T-helper 2 cell treated with Interferon-gamma antibody and Interleukin-4, amounts not matched to agents 5 μg/mL and 100 μg/mL, for 36 hours (primary cell): ENCODE measurements at regions not wholly inside any gene's neighbourhood (a gene's known extent, or its start where the extent isn't known, plus 50 kb on each side); places are given as distances from the start of the nearest gene placed in this dataset.

Experiments
- DNase-seq: peaks from one replicate; pipeline ENCODE4 v3.0.0; 2021; ENCODE audit warnings: low spot score
- H3K27ac Mint-ChIP-seq: one replicate; pipeline ENCODE4 v1.8.0; 2021; ENCODE audit warnings: mild to moderate bottlenecking, mixed read lengths
- H3K27me3 Mint-ChIP-seq: one replicate; pipeline ENCODE4 v1.8.0; 2021; ENCODE audit warnings: low read depth, mixed read lengths
- H3K36me3 Mint-ChIP-seq: one replicate; pipeline ENCODE4 v1.8.0; 2021; ENCODE audit warnings: low read depth, mixed read lengths
- H3K4me1 Mint-ChIP-seq: one replicate; pipeline ENCODE4 v1.8.0; 2021; ENCODE audit warnings: low read depth, mixed read lengths
- H3K4me3 Mint-ChIP-seq: one replicate; pipeline ENCODE4 v1.8.0; 2022; ENCODE audit warnings: mild to moderate bottlenecking, moderate library complexity, mixed read lengths
- H3K9me3 Mint-ChIP-seq: one replicate; pipeline ENCODE4 v1.8.0; 2021; ENCODE audit warnings: mixed read lengths

DNA sequence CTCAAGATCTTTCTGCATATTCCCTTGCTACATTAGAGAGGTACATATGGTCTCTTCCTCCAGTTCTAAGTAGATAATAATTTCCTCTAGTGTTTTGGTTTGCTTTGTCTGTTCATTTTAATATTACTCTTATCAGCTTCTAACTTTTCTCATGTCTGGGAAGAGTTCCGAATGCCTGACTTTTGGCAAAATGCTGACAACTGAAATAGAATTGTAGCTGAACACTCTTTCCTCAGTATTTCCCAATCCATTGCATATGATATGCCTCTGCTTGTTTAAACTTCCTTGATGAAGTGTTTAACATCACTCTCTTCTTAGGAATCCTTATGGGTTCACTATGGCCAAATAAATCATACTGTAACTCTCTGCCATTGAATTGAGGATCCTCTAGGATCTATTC, 1510.1 kb downstream of the MRPL39 start:
- Mint-ChIP-seq H3K9me3 (no peaks in the 10 kb centered on the region), H3K4me3 (no peak overlapping the region), H3K36me3 (no peaks in the 10 kb centered on the region), H3K27me3 (no peaks in the 10 kb centered on the region), H3K27ac (no peak overlapping the region), H3K4me1 (no peaks in the 10 kb centered on the region)
- DNase-seq = no peak

DNA sequence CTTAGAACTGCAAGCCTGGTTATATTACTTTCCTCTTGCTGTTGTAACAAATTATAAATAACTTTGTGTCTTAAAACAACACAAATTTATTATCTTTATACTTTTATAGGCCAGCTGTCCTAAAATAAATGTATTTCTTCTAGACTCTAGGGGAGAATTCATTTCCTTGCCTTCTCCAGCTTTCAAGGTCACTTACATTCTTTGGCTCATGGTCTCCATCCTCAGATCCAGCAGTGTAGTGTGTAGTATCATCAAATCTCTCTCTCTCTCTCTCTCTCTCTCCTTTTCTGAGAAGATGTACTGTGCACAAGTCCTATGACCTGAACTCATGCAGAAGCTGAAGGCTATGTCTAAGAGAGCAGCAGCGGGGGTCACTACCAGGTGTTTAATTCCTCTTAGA, 1510.6 kb downstream of the MRPL39 start:
- no peak overlapping the region for H3K27ac Mint-ChIP-seq
- no peaks in the 10 kb centered on the region for H3K27me3 Mint-ChIP-seq
- H3K9me3 Mint-ChIP-seq = peaks cover 1% of the 10 kb centered on the region
- DNase-seq = no peak
- no peaks in the 10 kb centered on the region for H3K4me1 Mint-ChIP-seq
- no peak overlapping the region for H3K4me3 Mint-ChIP-seq
- H3K36me3 Mint-ChIP-seq = no peaks in the 10 kb centered on the region

DNA sequence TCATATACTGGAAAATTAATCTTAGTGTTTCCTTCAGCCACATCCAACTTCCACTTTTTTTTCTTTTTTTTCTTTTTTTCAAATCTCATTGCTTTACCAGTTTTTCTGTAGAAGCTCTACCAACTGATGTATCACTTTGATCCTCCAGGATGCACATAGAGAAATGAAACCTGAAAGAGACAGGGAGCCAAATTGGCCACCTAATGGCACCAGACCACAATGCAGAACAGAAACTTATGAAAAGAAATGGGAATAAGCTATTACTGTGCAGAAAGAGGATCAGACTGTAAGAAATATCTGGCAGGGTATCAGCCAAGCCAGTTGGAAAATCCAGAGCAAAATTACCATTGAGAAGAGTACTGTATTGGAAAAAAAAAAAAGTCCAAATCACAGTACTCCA, 1514.2 kb downstream of the MRPL39 start:
- no peak overlapping the region for H3K27ac Mint-ChIP-seq
- no peaks in the 10 kb centered on the region for H3K36me3 Mint-ChIP-seq
- no peaks in the 10 kb centered on the region for H3K4me1 Mint-ChIP-seq
- H3K9me3 Mint-ChIP-seq = peaks cover 3% of the 10 kb centered on the region
- no peaks in the 10 kb centered on the region for H3K27me3 Mint-ChIP-seq
- H3K4me3 Mint-ChIP-seq = no peak overlapping the region
- no peak for DNase-seq

DNA sequence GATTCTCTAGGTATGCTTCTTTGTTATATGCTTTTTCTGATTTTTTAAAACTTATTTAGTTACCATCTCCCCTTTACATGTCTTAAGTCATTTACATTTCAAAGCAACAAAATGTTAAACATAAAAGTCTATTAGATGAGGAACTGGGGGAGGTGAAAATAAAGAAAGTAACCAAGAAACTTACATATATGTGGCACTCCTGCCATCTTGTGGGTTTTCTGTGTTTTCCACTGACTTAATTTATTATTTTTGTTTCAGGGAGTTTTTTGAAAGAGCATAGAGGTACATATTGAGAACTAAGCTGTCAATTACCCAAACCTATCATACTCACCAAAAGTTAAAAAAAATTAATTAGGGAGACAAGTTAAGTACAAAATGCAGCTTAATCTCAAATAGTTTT, 1531.1 kb downstream of the MRPL39 start:
- DNase-seq = no peak
- H3K9me3 Mint-ChIP-seq = peaks cover 13% of the 10 kb centered on the region
- no peaks in the 10 kb centered on the region for H3K4me1 Mint-ChIP-seq
- no peaks in the 10 kb centered on the region for H3K36me3 Mint-ChIP-seq
- H3K4me3 Mint-ChIP-seq = no peak overlapping the region
- H3K27ac Mint-ChIP-seq = no peak overlapping the region
- H3K27me3 Mint-ChIP-seq = no peaks in the 10 kb centered on the region

DNA sequence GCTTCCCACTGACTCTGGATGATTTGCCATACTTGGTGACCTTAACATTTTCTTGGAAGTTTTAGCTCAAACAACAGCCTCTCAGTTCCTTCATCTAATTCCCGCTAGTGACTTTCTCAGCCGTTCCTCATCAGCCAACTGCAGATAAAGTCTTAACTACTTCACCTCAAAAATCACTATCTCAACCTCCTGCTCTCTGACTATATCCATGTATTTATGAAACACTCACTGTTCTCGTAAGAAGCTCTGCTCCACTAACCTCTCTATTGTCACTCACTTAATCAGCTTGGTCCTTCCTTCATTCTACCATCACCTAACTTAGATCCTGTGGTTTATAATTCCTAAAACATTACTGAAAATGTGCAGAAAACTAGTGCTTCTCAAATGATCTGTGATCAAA, 1551.6 kb downstream of the MRPL39 start:
- H3K36me3 Mint-ChIP-seq = no peaks in the 10 kb centered on the region
- H3K9me3 Mint-ChIP-seq = no peaks in the 10 kb centered on the region
- DNase-seq = no peak
- no peak overlapping the region for H3K4me3 Mint-ChIP-seq
- H3K4me1 Mint-ChIP-seq = no peaks in the 10 kb centered on the region
- no peaks in the 10 kb centered on the region for H3K27me3 Mint-ChIP-seq
- no peak overlapping the region for H3K27ac Mint-ChIP-seq

DNA sequence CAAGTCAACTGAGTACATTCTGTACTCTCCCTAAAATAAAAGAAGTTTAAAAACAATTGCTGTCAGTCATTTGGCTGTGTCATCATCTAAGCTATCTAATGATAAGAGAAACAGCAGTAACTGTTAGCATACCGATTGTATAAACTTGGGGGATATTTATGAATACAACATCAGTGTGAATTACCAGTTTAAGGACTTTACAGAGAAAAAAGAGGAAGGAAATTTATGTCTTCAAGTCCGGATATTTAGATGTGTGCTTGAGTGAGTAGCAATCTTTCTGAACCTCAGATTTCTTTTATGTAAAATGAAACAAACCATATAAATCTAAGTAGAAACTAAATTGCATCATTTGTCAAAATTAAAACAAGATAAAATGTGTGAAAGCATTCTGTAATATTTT, 1557.0 kb downstream of the MRPL39 start:
- Mint-ChIP-seq H3K4me3 (no peak overlapping the region), H3K36me3 (no peaks in the 10 kb centered on the region), H3K4me1 (peaks cover 3% of the 10 kb centered on the region), H3K9me3 (no peaks in the 10 kb centered on the region), H3K27ac (no peak overlapping the region), H3K27me3 (no peaks in the 10 kb centered on the region)
- DNase-seq = no peak

DNA sequence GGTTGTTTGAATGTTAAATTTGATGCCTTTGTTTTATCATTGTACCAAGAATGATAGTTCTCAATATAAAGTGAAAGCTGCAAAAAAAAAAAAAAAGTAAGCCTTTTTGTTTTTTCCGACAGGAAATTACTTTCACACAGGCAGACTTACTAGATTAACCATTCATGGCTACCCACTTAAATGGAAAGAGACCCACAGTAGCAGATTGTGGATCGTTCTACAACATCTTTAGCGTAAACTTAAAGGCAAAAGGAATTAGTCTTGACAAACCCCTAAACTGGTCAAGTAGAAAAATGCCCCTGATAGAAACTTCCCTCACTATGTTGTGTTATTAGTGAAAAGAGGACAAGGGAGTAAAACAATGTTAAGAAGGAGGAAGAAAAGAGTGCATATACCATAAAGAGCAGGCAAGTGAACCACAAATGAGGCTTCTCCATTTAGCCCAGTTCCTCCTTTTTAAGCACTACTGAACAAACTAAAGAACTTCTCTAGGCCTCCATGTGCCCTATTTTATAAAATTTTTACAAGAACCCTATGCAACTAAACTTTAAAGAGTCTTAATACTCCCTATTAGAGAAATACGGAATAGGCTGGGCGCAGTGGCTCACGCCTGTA, 1560.3 kb downstream of the MRPL39 start:
- DNase-seq = no peak
- Mint-ChIP-seq H3K9me3 (no peaks in the 10 kb centered on the region), H3K4me3 (no peak overlapping the region), H3K27me3 (no peaks in the 10 kb centered on the region), H3K27ac (no peak overlapping the region), H3K36me3 (no peaks in the 10 kb centered on the region), H3K4me1 (peaks cover 3% of the 10 kb centered on the region)

DNA sequence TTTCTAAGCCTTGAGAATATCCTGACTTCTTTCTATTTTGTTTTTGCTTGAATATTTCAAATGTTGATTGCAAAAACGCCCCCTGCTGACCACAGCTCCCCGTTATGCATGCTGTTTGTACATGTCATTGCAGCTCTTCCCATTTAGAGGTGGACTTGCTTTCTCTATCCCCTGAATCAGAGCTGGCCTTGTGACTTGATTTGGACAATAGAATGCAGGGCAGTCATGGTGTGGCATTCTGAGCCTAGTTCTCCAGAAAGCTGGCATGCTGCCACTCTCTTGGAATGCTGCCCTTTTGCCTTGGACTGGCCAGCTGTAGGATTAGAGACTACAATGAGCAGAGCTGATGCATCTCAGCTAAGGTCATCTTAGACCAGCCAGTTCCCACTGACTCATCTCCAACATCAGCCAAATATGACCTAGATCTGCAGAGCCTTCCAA, 1561.5 kb downstream of the MRPL39 start:
- Mint-ChIP-seq H3K4me1 (peaks cover 3% of the 10 kb centered on the region), H3K27ac (no peak overlapping the region), H3K36me3 (no peaks in the 10 kb centered on the region), H3K27me3 (no peaks in the 10 kb centered on the region), H3K9me3 (no peaks in the 10 kb centered on the region), H3K4me3 (no peak overlapping the region)
- no peak for DNase-seq

DNA sequence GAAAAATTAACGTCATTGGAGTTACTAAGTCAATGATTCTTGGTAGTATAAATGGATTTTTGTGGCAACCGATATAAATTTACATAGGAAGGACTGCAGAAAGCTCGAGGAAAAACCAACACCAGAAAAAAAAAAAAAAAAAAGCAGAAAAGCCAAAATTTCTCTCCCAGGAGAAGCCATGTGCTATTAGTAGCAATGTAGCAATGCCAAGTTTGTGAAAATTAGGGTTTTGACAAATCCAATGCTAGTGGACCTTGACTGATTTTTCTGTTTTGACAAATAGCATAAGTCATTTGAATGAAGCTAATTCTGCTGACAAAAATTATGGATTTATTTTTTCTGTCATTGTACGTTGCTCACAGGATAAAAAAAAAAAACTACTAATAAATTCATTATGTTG, 1561.9 kb downstream of the MRPL39 start:
- H3K27ac Mint-ChIP-seq = no peak overlapping the region
- no peak overlapping the region for H3K4me3 Mint-ChIP-seq
- no peaks in the 10 kb centered on the region for H3K9me3 Mint-ChIP-seq
- no peaks in the 10 kb centered on the region for H3K36me3 Mint-ChIP-seq
- peaks cover 3% of the 10 kb centered on the region for H3K4me1 Mint-ChIP-seq
- no peaks in the 10 kb centered on the region for H3K27me3 Mint-ChIP-seq
- no peak for DNase-seq

DNA sequence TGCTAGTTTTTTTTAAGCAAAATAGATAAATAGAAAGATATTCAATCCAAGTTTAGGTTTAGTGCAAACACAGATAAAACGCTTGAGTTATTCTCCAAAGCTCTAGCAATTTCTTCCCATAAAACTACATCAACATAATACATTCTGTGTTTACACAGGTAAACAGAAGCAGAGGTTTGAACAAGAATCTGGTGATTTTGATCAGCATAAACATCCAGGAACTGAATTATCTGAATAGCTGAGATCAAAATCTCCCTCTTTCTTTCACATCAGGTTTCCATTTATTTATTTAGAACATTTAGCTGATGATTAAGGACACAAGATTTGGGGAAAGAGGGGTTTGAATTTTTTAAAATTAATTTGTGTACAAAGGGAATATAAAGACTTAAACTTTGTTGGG, 1564.6 kb downstream of the MRPL39 start:
- Mint-ChIP-seq H3K36me3 (no peaks in the 10 kb centered on the region), H3K27ac (no peak overlapping the region), H3K4me1 (peaks cover 3% of the 10 kb centered on the region), H3K4me3 (no peak overlapping the region), H3K27me3 (no peaks in the 10 kb centered on the region), H3K9me3 (no peaks in the 10 kb centered on the region)
- no peak for DNase-seq

DNA sequence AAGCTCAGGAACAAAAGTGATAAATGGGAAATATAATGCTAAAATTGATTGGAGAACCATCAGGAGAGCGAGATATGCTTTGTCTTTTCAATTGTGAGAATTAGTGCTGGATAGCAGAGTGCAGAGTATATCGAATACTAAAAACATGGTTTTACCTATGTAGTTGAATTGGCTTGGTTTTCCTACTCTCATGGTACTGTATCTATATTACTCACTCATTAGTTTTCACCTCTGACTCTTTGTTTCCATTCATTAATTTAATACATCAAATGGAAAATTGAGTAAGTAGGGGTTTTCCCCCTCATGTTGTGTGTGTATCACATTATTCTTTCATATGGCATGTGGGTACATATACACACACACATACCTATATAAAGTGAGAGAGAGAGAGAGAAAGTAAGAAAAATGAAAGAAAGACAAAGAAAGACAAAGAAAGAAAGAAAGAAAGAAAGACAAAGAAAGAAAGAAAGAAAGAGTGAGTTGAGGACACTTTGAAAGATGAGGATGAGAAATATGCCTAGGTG, 1574.5 kb downstream of the MRPL39 start:
- Mint-ChIP-seq H3K9me3 (no peaks in the 10 kb centered on the region), H3K27me3 (no peaks in the 10 kb centered on the region), H3K4me1 (no peaks in the 10 kb centered on the region), H3K4me3 (no peak overlapping the region), H3K27ac (no peak overlapping the region), H3K36me3 (no peaks in the 10 kb centered on the region)
- no peak for DNase-seq

DNA sequence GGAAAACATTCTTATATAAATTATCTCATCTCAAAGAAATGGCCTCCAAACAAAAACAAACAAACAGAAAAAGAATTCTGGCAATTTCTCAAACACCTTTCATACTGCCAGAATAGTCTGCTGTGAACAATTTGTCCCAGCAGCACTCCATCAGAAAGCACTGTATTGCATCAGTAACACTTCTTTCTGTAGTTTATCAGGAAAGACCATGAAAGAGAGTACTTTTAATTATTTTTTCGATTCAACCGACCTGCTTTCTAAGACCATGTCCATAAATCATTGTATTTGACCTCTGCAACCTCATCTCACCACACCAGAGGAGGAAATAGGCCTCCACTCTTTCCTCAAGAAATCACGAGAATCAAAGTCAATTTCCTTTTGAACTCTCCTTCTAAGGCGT, 1579.9 kb downstream of the MRPL39 start:
- Mint-ChIP-seq H3K27me3 (no peaks in the 10 kb centered on the region), H3K36me3 (no peaks in the 10 kb centered on the region), H3K4me3 (no peak overlapping the region), H3K27ac (no peak overlapping the region), H3K9me3 (no peaks in the 10 kb centered on the region), H3K4me1 (no peaks in the 10 kb centered on the region)
- no peak for DNase-seq

DNA sequence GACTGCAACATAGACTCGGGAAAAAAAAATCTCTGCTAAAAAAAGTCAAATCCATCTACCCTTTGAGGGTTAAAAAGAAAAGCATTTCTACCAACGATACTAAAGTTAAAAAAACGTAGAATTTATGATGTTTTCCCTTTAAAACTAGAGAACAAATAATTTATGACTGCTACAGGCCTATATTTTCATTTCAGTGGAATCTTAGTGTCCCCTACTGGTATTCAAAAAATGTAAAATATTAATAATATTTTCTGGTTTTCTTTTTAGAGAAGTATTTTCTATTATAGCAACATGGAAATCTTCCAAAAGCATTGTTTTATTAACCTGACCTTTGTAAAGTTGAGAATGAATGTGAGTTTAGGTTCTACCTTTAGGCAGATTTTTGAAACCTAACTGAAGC, 1582.2 kb downstream of the MRPL39 start:
- Mint-ChIP-seq H3K4me1 (no peaks in the 10 kb centered on the region), H3K9me3 (peaks cover 9% of the 10 kb centered on the region), H3K4me3 (no peak overlapping the region), H3K27ac (no peak overlapping the region), H3K36me3 (no peaks in the 10 kb centered on the region), H3K27me3 (no peaks in the 10 kb centered on the region)
- no peak for DNase-seq

DNA sequence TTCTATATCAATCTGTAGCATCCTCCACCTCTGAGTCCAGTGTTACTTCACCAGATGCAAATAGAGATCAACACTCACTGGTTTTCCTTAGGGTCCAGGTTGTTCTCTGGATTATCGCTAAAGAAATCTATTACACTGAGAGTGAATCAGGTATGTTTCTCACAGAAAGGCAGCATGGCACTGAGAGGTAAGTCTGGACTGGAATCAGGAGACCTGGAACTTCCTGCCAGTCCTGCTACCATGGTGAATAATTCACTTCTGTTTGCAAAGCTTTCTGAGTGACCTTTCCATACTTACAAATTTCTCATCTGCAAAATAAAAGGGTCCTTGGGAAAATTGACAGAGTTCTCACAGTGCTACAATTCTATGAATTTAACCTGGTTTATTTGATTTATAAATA, 1583.3 kb downstream of the MRPL39 start:
- H3K36me3 Mint-ChIP-seq = no peaks in the 10 kb centered on the region
- peaks cover 20% of the 10 kb centered on the region for H3K9me3 Mint-ChIP-seq
- H3K4me3 Mint-ChIP-seq = no peak overlapping the region
- DNase-seq = no peak
- H3K27ac Mint-ChIP-seq = no peak overlapping the region
- no peaks in the 10 kb centered on the region for H3K4me1 Mint-ChIP-seq
- H3K27me3 Mint-ChIP-seq = no peaks in the 10 kb centered on the region

DNA sequence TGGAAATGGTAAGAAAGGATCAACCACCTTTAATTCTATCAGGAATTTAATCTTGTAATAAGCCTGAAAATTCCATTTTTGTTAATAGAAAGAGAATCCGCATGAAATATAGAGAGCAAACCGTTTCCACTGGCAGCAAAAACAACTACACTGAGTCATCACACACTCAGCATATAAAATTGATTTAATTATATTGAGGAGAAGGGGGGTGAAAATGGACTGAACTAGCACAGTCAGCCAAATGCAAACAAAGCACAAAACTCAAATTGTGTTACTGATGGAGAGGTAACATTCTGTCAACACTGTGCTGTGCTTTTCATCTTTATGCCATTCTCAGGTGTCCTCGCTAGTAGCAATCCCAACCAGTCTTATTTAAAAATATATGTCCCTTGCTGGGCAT, 1583.9 kb downstream of the MRPL39 start:
- H3K36me3 Mint-ChIP-seq = no peaks in the 10 kb centered on the region
- H3K4me3 Mint-ChIP-seq = no peak overlapping the region
- H3K9me3 Mint-ChIP-seq = peaks cover 20% of the 10 kb centered on the region
- no peak for DNase-seq
- no peak overlapping the region for H3K27ac Mint-ChIP-seq
- H3K4me1 Mint-ChIP-seq = no peaks in the 10 kb centered on the region
- H3K27me3 Mint-ChIP-seq = no peaks in the 10 kb centered on the region
